ENCODE measurements at regions not wholly inside any gene's neighbourhood (a gene's known extent, or its start where the extent isn't known, plus 50 kb on each side); places are given as distances from the start of the nearest gene placed in this dataset.
A peak's percentile ranks its signal among the peaks of the same experiment; 100 is the strongest.

DNA sequence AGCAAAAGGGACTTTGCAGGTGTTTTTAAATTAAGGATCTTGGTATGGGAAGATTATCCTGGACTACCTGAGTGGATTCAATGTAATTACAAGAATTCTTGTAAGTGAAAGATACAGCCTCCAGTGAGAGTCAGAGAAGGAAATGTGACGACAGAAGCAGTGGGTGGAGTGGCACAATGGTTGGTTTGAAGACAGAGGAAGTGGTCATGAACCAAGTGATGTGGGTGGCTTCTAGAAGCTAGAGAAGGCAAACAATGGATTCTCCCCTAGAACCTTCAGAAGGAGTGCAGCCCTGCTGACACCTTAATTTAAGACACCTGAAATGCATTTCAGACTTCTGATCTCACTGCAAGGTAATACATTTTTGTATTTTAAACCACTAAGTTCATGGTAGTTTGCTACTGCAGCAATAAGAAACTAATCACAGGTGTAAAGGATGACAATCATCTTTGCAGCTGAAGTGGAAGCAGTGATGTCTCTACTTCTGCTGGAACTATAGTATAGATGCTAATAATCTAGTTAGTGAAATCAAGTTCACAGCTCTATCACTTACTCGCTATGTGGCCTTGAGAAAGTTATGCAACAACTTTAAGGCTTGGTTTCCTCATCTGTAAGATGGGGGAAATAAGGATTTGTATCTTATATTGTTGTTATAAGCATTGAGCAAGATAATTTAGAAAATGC, 403.4 kb upstream of the SUCLG2 start:
- peak; percentile 26 for DNase-seq (ENCODE audit: low read depth)

DNA sequence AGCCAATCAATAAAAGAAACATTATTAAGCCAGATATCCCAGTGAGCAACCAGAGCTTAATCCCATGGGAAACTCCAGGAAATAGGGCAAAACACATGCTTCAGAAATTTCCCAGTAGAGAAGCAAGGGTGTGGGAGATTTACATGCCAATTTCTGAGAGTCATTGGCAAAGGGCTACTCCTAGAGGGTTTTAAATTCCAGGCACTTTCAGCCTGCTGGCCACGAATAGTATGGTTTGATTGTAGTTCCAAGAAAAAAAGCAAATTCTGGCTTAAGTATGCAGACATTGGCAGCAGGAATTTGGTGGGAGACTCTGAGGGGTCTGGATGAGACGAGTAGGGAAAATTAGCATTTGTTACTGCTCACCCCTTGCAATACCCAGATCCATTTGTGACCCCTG, 402.1 kb upstream of the SUCLG2 start:
- no peak for DNase-seq (ENCODE audit: low read depth)

DNA sequence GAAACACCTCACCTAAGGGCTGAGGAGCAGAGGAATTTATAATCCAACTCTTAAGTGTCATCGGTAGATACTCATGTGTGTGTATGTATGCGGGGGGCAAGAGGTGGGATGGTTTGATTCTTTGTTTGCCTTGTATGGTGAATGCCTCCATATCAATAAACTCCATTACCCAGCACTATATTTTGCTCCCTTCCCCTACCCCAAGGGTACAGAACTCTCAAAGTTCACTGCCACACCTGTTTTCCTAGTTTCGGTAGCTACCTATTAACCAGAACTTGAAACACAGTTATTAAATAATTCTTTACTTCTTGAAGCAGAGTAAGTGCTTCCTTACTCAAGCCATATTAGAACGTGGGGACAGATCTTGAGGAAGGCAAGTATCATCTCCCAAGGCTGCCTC, 400.8 kb upstream of the SUCLG2 start:
- no peak for DNase-seq (ENCODE audit: low read depth)

DNA sequence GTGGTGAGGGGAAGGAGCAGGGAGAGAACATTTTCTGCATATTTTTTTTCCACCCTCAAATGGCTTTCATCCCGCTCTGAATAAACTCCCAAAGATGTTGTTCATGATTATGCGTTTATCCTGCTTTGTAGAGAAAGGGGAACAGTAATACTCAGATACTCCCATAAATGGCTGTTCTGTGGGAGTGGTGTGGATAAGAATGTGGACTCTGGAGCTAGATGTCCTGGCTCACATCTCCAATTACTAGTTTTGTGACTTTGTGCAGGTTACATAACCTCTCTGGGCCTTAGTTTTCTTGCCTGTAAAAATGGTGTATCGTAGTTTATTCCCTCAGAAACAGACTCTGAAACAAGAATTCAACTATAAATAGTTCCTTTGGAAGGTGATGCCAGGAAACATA, 395.4 kb upstream of the SUCLG2 start:
- no peak for DNase-seq (ENCODE audit: low read depth)

DNA sequence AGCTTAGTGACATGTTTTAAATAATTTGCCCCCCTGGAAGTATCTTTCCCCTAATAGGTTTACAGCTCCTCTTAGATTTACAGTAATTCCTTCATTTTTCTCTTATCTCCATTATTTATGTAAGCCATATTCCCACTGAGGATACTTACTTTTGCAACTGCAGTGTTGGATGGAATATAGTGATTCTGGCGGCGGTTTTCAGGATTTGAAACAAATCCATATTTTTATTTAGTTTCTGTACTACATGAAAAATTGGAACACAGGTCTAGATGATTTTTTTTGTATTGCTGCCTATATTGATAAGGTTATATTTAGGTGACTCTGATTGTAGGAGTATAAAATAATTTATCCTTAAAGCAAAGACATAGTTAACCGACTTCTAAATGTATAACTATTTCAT, 391.6 kb upstream of the SUCLG2 start:
- DNase-seq (ENCODE audit: low read depth), result no peak

DNA sequence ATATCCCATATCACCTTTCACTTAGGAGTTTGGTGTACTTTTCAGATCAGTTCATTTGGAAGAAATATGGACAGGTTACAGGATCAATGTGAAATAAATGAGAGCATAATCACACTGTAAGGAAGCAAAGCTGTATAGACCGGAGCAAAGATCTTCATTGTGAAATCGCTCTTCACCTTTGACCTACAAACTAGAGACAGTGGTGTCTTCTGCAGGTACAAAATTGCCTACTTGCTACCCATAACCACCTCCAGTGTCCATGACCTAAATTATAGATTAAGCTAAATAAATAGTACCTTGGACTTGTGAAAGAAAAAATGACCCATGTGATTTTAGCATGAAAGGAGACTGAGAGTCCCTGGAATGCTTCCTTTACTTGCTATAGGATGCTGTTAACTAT, 379.5 kb upstream of the SUCLG2 start:
- DNase-seq (ENCODE audit: low read depth), result no peak

DNA sequence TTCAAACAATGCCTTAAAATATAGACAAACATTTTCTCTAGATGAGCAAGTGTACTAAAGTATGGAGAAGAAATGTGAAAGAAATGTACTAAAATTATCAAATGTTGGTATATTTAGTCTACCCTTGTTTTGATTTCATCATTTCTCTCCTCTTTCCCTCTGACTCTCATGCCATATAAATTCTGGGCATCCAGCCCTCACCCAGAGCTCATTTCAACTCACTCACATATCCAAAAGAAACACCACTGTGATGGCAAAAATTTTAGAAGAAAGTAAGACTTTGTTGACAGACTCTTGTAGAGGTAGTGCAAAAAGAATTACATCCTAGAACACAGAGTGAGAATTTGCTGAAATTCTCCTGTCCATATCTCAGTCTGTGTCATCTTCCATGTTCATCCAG, 377.8 kb upstream of the SUCLG2 start:
- DNase-seq (ENCODE audit: low read depth), result no peak

DNA sequence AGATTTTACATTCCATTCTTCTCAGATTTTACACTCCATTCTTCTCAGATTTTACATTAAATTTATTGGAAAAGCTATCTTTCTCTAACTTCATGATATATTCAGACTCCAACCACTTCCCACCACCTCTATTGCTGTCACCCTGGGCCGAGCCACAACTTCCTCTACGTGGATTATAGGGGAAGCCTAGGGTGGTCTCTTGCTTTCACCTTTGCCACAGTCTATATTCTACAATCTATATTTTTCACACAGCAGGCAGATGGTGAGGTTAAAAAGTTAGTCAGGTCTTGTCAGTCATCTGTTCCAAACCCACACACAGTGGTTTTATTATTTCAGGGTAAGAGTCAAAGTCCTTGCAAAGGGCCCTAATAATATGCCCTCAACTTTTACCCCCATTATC, 370.8 kb upstream of the SUCLG2 start:
- no peak for DNase-seq (ENCODE audit: low read depth)

DNA sequence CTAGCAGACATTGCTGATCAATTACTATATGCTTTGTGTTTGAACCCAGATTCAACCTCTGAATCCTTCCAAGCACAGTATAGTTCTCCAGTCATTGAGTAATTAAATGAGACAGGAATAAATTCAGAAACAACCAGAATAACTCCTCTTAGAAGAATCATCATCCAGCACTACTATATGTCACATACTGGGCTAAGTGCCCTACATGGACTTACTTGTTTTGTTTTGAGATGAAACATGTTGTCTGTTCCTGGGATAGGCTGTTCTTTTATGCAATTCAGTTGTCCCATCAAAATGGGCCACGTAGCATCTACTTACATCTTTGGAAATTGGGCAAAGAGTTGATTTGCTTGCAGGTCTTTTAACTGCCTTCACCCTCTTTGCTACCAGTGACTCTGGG, 365.5 kb upstream of the SUCLG2 start:
- DNase-seq (ENCODE audit: low read depth), result no peak

DNA sequence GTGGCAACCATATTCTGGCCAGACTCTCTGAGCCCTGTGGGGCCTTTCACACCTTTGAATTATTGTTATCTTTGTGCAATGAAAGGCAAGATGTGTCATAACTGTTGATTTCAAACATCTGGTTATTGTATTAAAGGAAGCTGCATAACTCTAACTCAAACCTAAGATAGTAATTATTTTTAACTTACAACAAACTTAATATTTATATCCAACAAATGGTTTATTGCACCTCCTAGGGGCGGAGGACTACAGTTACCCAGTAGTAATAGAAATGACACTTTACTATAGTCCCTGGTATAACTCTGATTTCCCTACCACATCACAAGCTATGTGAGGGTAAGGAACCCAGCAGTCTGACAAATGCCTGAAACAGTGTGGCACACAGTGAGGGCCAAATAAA, 363.9 kb upstream of the SUCLG2 start:
- no peak for DNase-seq (ENCODE audit: low read depth)

DNA sequence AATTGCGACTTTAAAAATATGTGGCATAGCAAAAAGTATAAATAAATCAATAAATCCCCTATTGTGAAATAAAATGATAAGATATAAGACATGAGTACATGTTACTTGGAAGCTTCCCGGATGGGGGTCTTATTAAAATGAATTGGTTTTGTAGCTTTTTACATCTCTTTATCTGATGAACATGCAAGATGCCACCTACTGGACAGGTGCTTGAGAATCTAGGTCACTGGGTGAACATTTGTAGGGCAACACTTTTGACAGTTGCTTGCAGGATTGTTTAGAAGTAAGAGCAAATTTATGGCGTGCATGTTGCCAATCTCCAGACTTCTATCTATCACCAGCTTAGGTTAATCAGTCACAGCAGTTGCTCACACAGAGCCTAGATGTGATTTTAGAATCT, 362.7 kb upstream of the SUCLG2 start:
- no peak for DNase-seq (ENCODE audit: low read depth)

DNA sequence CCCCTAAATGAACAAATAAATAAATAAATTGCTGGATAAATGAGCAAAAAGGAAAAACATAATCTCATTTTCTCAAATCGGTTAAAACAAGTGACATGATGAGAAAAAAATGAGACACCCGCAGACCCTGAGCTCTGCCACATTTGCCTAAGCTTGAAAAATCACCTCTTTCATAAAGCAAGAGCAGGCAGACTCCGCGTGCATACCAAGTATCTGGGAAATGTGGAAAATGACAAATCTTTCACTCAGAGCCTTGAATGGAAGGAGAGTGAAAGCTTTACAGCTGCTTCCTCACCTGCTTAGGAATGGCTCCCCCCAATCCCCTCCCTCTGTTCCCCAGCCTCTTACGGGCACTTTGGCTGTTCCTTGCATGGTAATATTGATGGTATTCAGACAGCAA, 355.5 kb upstream of the SUCLG2 start:
- DNase-seq (ENCODE audit: low read depth), result no peak

DNA sequence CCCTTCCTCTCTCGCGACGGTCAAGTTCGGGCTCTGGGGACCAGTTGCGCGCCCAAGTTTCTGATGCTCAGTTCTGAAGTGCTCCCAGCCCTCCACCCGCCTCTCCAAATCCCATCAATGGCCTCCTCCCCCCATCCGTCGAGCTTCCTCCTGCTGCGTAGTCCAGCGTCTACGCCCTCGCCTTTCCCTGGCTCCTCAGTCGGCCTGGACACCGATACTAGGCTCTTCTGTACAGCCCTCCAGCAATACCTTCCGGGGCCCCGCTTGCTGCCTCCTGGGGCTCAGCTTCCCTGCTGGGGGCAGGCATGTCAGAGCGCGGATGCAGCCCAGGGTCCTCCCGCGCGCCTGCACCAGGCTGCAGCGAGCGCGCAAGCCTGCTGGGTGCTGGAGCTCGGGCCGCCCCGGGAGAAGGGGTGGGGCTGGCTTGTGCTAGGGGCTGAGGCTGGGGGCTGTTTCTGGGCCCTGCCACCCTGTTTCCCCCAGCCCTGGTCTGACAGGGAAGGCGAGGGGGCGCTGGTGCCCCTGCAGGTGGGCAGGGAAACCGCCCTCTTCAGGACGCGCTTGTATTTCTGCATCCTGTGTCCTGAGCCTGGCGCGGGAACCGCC, 353.3 kb upstream of the SUCLG2 start:
- DNase-seq (ENCODE audit: low read depth), result no peak

DNA sequence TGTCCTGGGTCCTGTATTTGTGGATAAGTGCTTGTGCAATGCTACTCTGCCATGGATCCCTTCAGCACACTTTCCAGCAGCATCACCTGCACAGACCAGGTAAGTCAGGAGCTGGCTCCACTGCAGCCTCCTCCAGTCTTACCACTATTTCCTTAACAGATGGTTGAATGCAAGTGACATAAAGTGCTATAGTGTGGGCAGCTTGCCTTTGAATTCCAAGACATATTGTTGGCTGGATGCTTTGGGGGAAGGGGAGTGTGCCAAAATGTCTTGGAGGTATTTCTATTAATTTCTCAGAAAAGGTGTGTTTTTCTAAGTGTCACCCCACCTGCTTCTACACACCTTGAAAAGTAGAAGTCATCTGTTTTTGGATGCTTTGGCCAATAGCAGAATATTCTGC, 352.2 kb upstream of the SUCLG2 start:
- DNase-seq (ENCODE audit: low read depth), result no peak

DNA sequence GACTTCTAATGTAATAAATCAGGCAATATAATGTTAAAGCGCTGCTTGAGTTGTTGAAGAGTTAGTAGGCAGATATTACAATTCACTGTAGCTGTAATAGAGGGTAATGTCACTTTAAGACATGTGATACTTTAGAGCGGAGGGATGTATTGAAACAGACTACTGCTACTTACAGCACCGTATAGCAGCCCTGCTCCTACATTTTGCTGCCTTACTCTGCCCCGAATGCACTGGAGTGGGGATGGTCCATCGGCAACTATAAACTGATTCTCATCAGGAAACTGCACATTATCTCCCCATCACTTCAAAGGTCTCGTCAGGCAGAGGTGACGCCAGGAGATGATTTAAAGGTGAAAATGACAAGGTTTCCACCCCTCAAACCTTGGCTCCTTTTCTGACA, 349.7 kb upstream of the SUCLG2 start:
- DNase-seq (ENCODE audit: low read depth), result no peak

DNA sequence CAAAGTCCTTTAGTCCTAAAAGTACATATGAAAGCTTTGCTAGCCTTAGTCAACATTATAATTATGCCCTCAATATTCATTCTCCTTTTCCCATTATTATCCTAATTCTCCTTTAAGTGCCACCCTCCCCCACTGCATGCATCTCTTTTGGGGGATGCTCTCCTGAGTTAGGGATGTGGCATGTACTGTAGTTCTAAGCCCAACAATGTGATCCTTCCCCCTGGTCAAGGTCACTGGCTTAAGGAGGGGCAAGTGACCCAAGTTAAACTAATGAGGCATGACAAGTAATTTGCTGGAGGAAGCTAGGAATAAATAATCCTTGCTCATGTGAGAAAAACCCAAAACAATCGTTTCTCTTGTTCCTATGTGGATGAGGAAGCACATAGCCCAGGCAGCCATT, 343.9 kb upstream of the SUCLG2 start:
- no peak for DNase-seq (ENCODE audit: low read depth)

DNA sequence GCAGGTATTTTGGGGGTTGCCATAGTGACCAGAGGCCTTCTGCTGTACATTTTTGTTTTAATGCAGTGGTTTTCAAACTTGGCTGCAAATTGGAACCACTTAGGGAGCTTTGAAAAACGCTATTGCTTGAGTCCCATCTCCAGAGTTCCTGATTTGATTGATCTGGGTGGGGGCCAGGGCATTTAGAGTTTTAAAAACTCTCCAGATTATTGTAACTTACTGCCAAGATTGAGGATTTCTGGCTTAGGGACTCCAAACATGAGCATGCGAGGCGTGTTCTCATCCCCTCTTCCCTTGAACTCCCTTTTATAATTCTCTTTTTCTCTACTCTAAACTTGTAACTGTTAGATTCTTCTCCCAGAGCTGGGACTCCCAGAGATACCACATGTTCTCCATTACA, 340.8 kb upstream of the SUCLG2 start:
- no peak for DNase-seq (ENCODE audit: low read depth)

DNA sequence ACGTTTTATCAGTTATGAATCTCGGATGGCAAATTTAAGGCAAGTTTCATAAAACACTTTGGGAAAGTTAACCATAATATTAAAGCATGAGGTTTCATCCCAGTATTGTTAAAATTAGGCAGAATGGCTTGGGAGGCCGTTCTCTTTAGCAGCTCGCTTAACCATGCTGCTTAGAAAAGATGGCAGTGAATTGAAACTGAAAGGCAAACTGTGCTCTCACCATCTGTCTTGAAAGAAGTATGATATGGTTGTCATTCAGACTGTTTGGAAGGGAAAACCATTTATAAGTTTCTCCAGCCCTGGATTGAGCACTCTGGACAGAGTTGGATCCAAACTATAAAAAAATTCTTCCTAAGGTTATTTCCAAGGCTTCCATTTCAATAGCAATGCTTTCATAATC, 332.3 kb upstream of the SUCLG2 start:
- no peak for DNase-seq (ENCODE audit: low read depth)

DNA sequence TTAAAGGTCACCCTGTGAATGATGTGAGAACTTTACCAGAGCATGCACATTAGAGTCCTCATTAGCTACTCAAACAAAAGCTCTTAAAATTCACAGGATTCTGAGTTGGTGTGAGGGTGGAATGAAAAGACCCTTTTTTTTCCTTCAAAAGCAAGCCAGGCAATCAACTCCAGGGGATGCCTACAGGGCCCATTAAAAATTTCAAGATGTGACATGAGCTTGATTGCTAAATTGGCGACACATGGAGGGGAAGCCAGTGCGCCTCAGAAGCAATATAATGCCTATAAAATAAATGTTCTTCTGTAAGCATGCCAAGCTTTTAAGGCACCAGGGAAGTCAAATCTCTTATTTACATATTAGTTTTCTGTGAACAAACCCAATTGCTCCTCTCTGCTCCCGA, 328.8 kb upstream of the SUCLG2 start:
- DNase-seq (ENCODE audit: low read depth), result no peak

DNA sequence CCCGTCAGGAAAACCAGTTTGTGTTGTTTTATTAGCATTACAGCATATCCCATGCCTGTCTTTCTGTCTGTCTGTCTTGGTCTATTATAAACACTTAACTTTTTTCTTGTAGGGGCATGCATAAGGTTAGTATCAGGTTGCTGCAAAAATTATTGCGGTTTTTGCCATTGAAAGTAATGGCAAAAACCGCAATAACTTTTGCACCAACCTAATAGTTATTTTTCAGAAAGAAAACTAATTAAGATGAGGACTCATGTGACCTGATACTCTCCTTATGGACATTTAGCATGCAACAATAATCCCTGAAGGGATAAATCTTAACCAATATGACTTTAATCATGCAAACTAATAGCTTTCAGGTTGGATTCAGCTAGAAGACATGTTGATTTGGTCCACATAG, 326.7 kb upstream of the SUCLG2 start:
- DNase-seq (ENCODE audit: low read depth), result no peak

DNA sequence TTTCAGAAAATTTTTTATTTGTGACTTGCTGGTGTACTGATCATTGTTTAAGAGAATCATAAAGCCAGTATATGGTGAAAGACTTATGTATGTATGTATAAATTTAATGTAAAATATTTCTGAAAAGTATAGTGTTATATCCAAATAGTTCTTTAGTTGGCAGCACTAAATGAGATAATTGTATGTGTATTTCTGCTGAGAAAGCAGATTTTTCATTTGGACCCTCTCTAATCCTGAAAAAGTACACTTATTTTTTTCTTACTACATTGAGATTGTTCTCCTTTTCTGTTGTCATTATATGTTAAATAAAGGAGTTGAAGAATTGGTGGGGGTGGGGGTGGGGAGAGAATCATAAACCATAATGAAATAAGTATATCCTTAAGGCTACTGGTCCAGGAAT, 324.9 kb upstream of the SUCLG2 start:
- no peak for DNase-seq (ENCODE audit: low read depth)

DNA sequence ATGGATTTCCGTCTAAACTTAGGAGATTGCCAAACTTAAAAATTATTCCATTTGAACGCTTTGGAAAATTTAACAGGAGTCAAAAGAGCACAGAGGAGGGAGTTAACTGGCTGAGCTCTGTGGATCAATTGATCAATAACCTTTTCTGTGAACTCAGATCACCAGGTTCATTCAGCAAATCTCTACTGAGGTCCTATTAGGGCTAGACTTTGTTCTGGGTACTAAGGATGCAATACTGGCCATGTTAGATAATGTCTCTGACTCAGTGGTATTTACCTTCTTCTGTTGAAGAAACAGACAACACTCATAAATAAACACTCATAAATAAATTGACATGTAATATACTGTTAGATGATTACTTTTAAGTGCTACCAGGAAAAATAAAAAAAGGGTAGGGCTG, 323.4 kb upstream of the SUCLG2 start:
- DNase-seq (ENCODE audit: low read depth), result no peak

DNA sequence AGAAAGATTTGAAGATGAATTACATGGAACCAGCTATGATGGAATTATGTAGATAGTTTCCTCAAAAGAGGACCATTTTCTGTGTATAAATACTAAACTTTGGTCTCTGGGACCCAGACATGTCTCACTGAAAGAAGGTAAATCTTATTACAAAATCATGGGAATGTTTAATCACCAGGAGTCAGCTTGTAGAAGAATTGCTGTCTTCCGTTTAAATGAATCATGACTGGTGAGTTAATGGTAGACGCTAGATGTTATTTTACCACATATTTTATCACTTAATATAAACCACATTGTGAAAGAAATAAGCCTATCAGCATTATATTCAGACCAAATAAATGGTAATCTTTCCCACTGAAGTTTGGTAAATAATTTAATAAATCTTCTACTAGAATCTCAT, 322.3 kb upstream of the SUCLG2 start:
- no peak for DNase-seq (ENCODE audit: low read depth)

DNA sequence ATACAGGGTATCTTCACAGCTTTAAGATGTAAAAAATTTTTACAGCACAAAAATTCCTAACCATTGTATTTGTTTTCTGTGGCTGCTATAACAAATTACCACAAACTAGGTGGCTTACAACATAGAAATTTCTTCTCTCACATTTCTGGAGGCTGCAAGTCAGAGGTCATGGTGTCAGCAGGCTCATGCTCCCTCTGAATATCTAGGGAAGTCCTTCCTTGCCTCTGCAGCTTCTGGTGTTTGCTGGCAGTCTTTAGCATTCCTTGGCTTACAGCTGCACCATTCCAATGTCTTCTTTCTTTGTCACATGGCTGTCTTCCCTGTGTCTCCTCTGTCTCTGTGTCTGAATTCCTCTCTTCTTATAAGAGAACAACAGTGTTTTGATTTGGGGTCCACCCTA, 310.2 kb upstream of the SUCLG2 start:
- DNase-seq (ENCODE audit: low read depth), result no peak

DNA sequence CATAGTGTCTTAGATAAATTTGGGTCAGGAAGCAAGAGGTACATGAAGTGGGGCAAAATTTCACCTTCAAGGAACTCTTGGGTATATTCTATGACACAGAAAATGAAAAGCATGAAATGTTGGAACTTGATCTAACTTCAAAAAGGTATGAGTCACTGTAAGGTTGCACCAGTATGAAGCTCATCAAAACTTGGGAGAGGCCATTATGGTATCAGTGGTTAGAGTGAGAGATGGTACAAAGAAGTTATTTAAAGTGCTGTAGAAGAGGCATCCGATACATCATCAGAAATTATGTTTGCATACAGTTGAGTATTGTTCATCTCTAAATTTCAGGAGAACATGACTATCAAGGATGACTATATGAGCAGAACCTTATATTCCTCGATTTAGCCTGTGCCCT, 302.9 kb upstream of the SUCLG2 start:
- no peak for DNase-seq (ENCODE audit: low read depth)

Data from stimulated activated CD8-positive, alpha-beta memory T cell treated with anti-CD3 and anti-CD28 coated beads, Interleukin-4, amount 100 ng/mL, for 24 hours (primary cell).